Right hindlimb (tissue), 1 donor: ENCODE measurements at regions not wholly inside any gene's neighbourhood (a gene's known extent, or its start where the extent isn't known, plus 50 kb on each side); places are given as distances from the start of the nearest gene placed in this dataset.
A peak's percentile ranks its signal among the peaks of the same experiment; 100 is the strongest.
"Not testable (repeated sequence)": the region's sequence is repeated elsewhere in the genome, so short reads cannot be mapped to it uniquely, and the experiment has no call there.

Experiments used
- DNase-seq: peaks from one replicate; pipeline ENCODE4 v3.0.0-alpha.2; 2018

- not testable (repeated sequence) for DNase-seq
Observed at GRCh38 chr6:26799903-26800633, 140.5 kb upstream of the ZNF322 start.

- DNase-seq, result not testable (repeated sequence)
Observed at GRCh38 chr6:26803762-26804161, 144.2 kb upstream of the ZNF322 start.

- not testable (repeated sequence) for DNase-seq
Observed at GRCh38 chr6:26811486-26812116, 152.1 kb upstream of the ZNF322 start.

- DNase-seq, result not testable (repeated sequence)
Observed at GRCh38 chr6:26818640-26819225, 159.2 kb upstream of the ZNF322 start.

- not testable (repeated sequence) for DNase-seq
Observed at GRCh38 chr6:26827965-26828364, 168.4 kb upstream of the ZNF322 start.

- not testable (repeated sequence) for DNase-seq
Observed at GRCh38 chr6:26829480-26829879, 169.9 kb upstream of the ZNF322 start.

- not testable (repeated sequence) for DNase-seq
Observed at GRCh38 chr6:26830992-26831391, 171.4 kb upstream of the ZNF322 start.

- not testable (repeated sequence) for DNase-seq
Observed at GRCh38 chr6:26835707-26836106, 176.2 kb upstream of the ZNF322 start.

- not testable (repeated sequence) for DNase-seq
Observed at GRCh38 chr6:26836657-26837056, 177.1 kb upstream of the ZNF322 start.

- DNase-seq, result not testable (repeated sequence)
Observed at GRCh38 chr6:26844823-26845222, 185.3 kb upstream of the ZNF322 start.

GRCh38 chr6:26857289-26857688, 197.7 kb upstream of the ZNF322 start:
- DNase-seq, result not testable (repeated sequence)

GRCh38 chr6:26859067-26859770, 199.7 kb upstream of the ZNF322 start:
- not testable (repeated sequence) for DNase-seq

GRCh38 chr6:26859771-26860163, 200.2 kb upstream of the ZNF322 start:
- DNase-seq, result not testable (repeated sequence)

- not testable (repeated sequence) for DNase-seq
Observed at GRCh38 chr6:26861913-26862312, 202.4 kb upstream of the ZNF322 start.

- not testable (repeated sequence) for DNase-seq
Observed at GRCh38 chr6:26863641-26864040, 204.1 kb upstream of the ZNF322 start.

- DNase-seq, result not testable (repeated sequence)
Observed at GRCh38 chr6:26898785-26899184, 239.2 kb upstream of the ZNF322 start.

- DNase-seq, result not testable (repeated sequence)
Observed at GRCh38 chr6:26924206-26924605, 264.7 kb upstream of the ZNF322 start.

- DNase-seq, result not testable (repeated sequence)
Observed at GRCh38 chr6:26928190-26928589, 268.6 kb upstream of the ZNF322 start.

- DNase-seq, result not testable (repeated sequence)
Observed at GRCh38 chr6:26937258-26937657, 277.7 kb upstream of the ZNF322 start.

GRCh38 chr6:26951211-26951610, 291.7 kb upstream of the ZNF322 start:
- not testable (repeated sequence) for DNase-seq

- peak; percentile 30 for DNase-seq
Observed at GRCh38 chr6:26956078-26956600, 291.4 kb upstream of the PRSS16 start.

- DNase-seq, result peak; percentile 72
Observed at GRCh38 chr6:26956601-26957184, 290.8 kb upstream of the PRSS16 start.
